Jurkat, Clone E6-1 (cell line): ENCODE measurements at regions not wholly inside any gene's neighbourhood (a gene's known extent, or its start where the extent isn't known, plus 50 kb on each side); places are given as distances from the start of the nearest gene placed in this dataset.

ENCODE experiments used
- DNase-seq: peaks from one replicate; pipeline ENCODE4 v3.0.0-alpha.2; 2011; ENCODE audit warnings: low read depth, low spot score
- H3K4me3 ChIP-seq: 2 replicates; pipeline ENCODE4 v1.5.1; 2011; ENCODE audit warnings: mild to moderate bottlenecking, low read length, control low read depth, moderate library complexity

- H3K4me3 ChIP-seq = no peak overlapping the region
- DNase-seq = no peak
Measured at GRCh38 chrX:99468993-99469392, 941.1 kb downstream of the PCDH19 start.

- H3K4me3 ChIP-seq = no peak overlapping the region
- no peak for DNase-seq
Measured at GRCh38 chrX:99461223-99461622, 948.9 kb downstream of the PCDH19 start.

GRCh38 chrX:99445336-99445735, 964.7 kb downstream of the PCDH19 start:
- no peak for DNase-seq
- no peak overlapping the region for H3K4me3 ChIP-seq

GRCh38 chrX:99421796-99422195, 988.3 kb downstream of the PCDH19 start:
- H3K4me3 ChIP-seq = no peak overlapping the region
- DNase-seq = no peak

GRCh38 chrX:99415470-99415869, 994.6 kb downstream of the PCDH19 start:
- no peak overlapping the region for H3K4me3 ChIP-seq
- DNase-seq = no peak

GRCh38 chrX:99413317-99413716, 996.8 kb downstream of the PCDH19 start:
- no peak for DNase-seq
- no peak overlapping the region for H3K4me3 ChIP-seq

GRCh38 chrX:99398545-99398944, 1011.5 kb downstream of the PCDH19 start:
- no peak for DNase-seq
- no peak overlapping the region for H3K4me3 ChIP-seq

- no peak for DNase-seq
- no peak overlapping the region for H3K4me3 ChIP-seq
Measured at GRCh38 chrX:99397879-99398278, 1012.2 kb downstream of the PCDH19 start.

- no peak overlapping the region for H3K4me3 ChIP-seq
- no peak for DNase-seq
Measured at GRCh38 chrX:99394456-99394855, 1015.6 kb downstream of the PCDH19 start.

GRCh38 chrX:99384594-99385374, 1025.3 kb downstream of the PCDH19 start:
- no peak for DNase-seq
- H3K4me3 ChIP-seq = no peak overlapping the region

- no peak overlapping the region for H3K4me3 ChIP-seq
- DNase-seq = no peak
Measured at GRCh38 chrX:99383786-99384185, 1026.3 kb downstream of the PCDH19 start.

GRCh38 chrX:99371976-99372595, 1038.0 kb downstream of the PCDH19 start:
- DNase-seq = no peak
- no peak overlapping the region for H3K4me3 ChIP-seq

- no peak for DNase-seq
- no peak overlapping the region for H3K4me3 ChIP-seq
Measured at GRCh38 chrX:99353412-99353811, 1056.7 kb downstream of the PCDH19 start.

- DNase-seq = no peak
- no peak overlapping the region for H3K4me3 ChIP-seq
Measured at GRCh38 chrX:99348256-99348655, 1061.8 kb downstream of the PCDH19 start.

- H3K4me3 ChIP-seq = no peak overlapping the region
- no peak for DNase-seq
Measured at GRCh38 chrX:99308302-99308701, 1101.8 kb downstream of the PCDH19 start.

GRCh38 chrX:99305573-99305972, 1104.5 kb downstream of the PCDH19 start:
- no peak overlapping the region for H3K4me3 ChIP-seq
- DNase-seq = no peak

GRCh38 chrX:99301990-99302389, 1108.1 kb downstream of the PCDH19 start:
- H3K4me3 ChIP-seq = no peak overlapping the region
- peak; percentile 25 for DNase-seq

GRCh38 chrX:99271641-99272040, 1138.4 kb downstream of the PCDH19 start:
- H3K4me3 ChIP-seq = no peak overlapping the region
- no peak for DNase-seq

GRCh38 chrX:99266255-99266654, 1143.8 kb downstream of the PCDH19 start:
- H3K4me3 ChIP-seq = no peak overlapping the region
- no peak for DNase-seq

- no peak for DNase-seq
- H3K4me3 ChIP-seq = no peak overlapping the region
Measured at GRCh38 chrX:99248180-99248579, 1161.9 kb downstream of the PCDH19 start.

- H3K4me3 ChIP-seq = no peak overlapping the region
- no peak for DNase-seq
Measured at GRCh38 chrX:99242001-99242400, 1168.1 kb downstream of the PCDH19 start.
